NCI-H2196 treated with DMSO at 0.1 percent for 48 hours (cell line): ENCODE measurements at regions not wholly inside any gene's neighbourhood (a gene's known extent, or its start where the extent isn't known, plus 50 kb on each side); places are given as distances from the start of the nearest gene placed in this dataset.

Source experiments
- DNase-seq: peaks from one replicate; lab custom pipeline; 2025; ENCODE audit not compliant: unreplicated experiment; lab: John Stamatoyannopoulos, UW

DNA sequence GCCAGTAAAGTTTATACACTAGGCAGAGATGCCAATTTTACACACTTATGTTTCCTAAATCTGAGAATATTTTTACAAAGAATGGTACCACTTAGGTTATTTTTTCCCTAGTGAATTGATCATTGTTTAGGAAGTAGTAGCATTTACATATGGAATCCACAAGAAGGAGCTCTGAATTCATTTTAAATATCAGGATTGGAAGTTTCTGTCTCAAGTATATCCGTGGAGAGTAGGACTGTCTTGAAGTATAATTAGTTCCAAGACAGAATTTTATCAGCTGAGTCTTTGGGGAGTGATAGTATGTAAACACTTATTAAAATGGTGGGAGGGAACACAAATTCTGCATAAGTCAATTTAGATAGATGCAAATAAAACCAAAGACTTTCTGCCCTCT is 82.3 kb upstream of the FAM98A start:
- DNase-seq = no peak

DNA sequence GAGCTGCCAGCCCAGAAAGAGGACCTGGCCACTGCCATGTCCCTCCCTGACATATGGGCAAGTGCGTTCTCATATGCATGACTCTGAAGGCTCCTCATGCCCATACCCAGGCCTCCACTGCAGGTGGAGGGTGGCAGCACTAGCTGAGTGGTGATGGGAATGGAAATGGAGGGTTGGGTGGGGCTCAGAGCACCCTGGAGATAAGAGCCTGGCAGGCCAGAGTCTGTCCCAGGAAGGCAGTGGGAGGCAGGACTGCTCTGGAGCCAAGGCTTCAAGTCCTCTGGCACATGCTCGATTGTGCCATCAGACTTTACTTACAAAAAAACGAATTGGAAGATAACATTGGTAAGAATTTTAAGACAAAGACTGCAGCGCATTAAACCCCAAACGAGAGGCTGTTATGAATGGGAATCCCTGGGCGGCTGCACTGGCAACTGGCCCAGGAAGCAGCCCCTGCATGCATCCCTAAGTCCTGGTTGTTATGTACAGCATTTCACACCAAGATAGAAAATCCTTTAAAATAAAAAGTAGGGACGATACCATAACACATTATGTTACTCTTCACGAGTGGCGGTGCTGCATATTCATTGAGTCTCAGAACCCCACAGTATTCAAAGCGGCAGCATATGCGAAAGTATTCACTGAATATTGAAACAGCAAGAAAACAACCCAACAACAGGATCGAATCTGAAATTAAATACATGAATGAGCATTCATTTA is 81.7 kb upstream of the FAM98A start:
- DNase-seq = no peak

DNA sequence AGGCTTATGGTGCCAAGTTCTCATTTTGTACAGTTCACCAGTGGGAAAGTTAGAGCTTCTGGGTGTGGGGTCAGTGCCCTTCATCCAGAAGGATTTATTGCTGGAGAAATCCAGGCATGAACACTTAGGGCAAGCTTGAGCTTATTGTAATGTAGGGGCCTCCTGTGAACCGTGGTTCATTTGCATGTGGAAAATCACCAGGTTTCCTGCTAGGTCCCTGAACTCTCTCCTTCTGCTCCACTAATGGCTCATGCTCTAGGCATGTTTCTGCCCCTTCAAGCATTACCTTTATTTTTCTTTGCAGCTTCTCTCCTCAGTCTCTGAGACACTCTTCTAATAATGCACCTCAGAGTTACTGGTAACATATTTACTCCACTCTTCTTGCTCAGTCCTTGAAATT is 79.3 kb upstream of the FAM98A start:
- DNase-seq = no peak

- no peak for DNase-seq
Measured at GRCh38 chr2:33673937-33674336, 74.8 kb upstream of the FAM98A start.

DNA sequence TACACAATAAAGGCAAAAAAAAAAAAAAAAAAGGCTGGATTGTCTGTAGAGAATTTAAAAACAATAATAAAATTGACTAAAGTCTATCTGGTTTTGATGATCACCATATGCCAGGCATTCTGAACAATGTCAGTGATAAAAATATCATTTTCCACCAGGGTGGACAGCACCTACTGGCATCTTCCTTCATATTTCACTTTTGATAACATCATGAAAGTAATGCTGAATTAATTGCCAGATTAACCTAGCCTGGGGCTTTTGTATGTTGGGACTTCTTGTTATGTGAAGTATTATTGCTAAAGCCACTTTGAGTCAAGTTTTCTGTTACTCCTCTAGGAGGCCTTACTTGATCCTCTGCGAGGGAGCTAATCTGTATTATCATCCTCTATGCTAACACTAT is 73.8 kb upstream of the FAM98A start:
- DNase-seq = no peak

- no peak for DNase-seq
Measured at GRCh38 chr2:33672389-33672788, 73.3 kb upstream of the FAM98A start.

DNA sequence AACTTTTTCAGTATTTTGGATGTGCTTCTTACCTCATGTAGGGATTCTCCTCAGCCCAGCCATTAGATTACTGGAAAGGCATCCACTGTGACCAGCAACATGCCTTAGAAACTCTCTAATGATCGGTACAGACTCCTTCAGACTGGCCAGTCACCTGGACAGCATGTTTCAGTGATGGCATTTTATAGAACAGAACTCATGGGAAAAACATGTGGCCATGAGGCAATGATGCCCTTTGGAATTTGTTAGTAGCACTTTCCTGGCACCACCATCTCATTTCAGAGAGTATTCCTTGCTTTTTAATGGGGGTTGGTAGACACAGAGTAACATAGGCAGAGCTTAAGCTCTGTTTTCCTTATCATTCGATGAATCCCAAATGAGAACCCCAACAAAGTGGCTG is 72.1 kb upstream of the FAM98A start:
- DNase-seq = no peak

DNA sequence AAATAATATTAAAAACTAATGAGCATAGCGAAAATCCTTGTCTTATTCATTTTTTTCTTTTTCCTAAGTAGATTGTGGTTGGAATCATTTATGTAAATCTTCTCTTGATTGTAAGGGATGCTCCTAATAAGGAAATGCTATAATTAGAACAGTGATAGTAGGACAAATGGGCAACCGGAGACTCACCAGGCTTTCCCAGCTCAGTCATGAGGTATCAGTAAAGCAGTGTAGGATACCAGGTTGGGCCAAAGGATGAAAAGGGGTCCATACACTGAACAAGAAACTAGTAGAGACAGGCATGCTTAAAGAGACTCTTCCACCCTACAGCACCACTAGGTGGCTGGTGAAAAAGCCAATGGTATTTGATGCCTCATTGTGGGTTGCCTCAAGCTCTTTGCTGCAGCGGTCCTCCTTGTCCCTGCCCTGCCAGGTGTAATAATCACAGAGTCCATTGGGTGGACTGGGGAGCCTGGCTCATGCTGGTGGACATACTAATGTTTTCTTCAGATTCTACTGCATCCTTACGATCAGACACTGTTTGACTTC is 71.4 kb upstream of the FAM98A start:
- DNase-seq = no peak

GRCh38 chr2:33666879-33667278 is 67.8 kb upstream of the FAM98A start:
- no peak for DNase-seq

GRCh38 chr2:33665039-33665438 is 65.9 kb upstream of the FAM98A start:
- DNase-seq = no peak

DNA sequence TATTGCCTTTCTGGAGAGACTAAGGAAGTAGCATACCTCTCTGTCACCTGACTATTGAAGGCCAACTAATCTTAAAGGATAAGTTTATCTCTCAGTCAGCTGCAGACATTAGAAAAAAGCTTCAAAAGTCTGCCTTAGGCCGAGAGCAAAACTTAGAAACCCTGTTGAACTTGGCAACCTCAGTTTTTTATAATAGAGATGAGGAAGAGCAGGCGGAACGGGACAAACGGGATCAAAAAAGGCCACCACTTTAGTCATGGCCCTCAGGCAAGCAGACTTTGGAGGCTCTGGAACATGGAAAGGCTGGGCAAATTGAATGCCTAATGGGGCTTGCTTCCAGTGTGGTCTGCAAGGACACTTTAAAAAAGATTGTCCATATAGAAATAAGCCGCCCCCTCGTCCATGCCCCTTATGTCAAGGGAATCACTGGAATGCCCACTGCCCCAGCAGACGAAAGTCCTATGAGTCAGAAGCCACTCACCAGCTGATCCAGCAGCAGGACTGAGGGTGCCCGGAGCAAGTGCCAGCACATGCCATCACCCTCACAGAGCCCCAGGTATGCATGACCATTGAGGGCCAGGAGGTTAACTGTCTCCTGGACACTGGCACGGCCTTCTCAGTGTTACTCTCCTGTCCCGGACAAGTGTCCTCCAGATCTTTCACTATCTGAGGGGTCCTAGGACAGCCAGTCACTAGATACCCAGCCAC is 61.5 kb upstream of the FAM98A start:
- DNase-seq = no peak

GRCh38 chr2:33655626-33656320 is 56.7 kb upstream of the FAM98A start:
- no peak for DNase-seq

GRCh38 chr2:33652830-33653229 is 53.7 kb upstream of the FAM98A start:
- no peak for DNase-seq

DNA sequence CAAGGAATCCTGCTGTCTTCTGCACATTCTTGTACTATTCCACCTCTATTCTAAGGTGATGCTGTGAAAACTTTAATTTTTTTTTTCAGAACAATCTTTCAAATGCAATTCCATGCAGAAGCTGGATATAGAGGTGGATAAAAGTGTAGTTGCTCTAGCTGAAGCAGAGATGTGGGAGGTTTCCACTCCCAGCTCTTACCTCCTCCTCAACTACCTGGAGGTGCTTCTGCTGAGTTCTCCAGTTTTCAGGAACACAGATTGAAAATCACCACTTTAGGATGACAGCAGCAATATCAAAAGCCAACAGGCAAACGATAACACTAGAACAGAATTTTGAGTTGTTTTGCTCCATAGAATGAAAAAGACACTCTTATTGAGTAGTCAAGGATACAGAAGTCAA is 51.1 kb upstream of the FAM98A start:
- no peak for DNase-seq
